HCT116 (cell line): ENCODE measurements at regions not wholly inside any gene's neighbourhood (a gene's known extent, or its start where the extent isn't known, plus 50 kb on each side); places are given as distances from the start of the nearest gene placed in this dataset.

Experiments used
- ATAC-seq: fragments of 200-7000 bp; cut with Tn5 transposase; 2 replicates; pipeline ENCODE4 v1.9.1; 2020; ENCODE audit warnings: mild to moderate bottlenecking, moderate library complexity
- BruUV-seq: library from RNA; stranded (reverse); fragments of 400-500 nt; replicated peaks from 2 replicates; lab custom pipeline; 2021; lab: Mats Ljungman, UMichigan
- CTCF ChIA-PET: fragments of 300-600 bp; sonication (Branson Sonifier 250); formaldehyde crosslinking; loops from one replicate; lab custom pipeline; 2021; ENCODE audit warnings: antibody characterized with exemption; lab: Charles Lee
- POLR2A ChIA-PET: fragments of 300-600, 350-600 bp; sonication (Branson Sonifier 250); formaldehyde crosslinking; loops from one replicate; lab custom pipeline; 2021; ENCODE audit warnings: antibody characterized with exemption; lab: Charles Lee
- RAD21 ChIA-PET, 2 experiments: fragments of 300-600 bp; sonication (Branson Sonifier 250); formaldehyde crosslinking; loops; one replicate each; lab custom pipeline; 2023; ENCODE audit warnings: low total read pairs in 2 of 2; ENCODE audit not compliant: uncharacterized antibody in 2 of 2, unreplicated experiment in 2 of 2, low non-redundant PET in 1 of 2; lab: Charles Lee
- DNase-seq: peaks from one replicate; pipeline ENCODE4 v3.0.0-alpha.2; 2010; ENCODE audit warnings: low read depth, low spot score
- H2AFZ ChIP-seq: fragments of 200-600 bp; shearing (Covaris generic), sonication (generic); 2 replicates; pipeline ENCODE4 v1.6.1; 2017; ENCODE audit warnings: low read depth, mixed run types, mixed read lengths, antibody characterized with exemption, low read length; ENCODE audit not compliant: poor library complexity, severe bottlenecking
- H3K27ac ChIP-seq: 2 replicates; pipeline ENCODE4 v1.5.1; 2012; ENCODE audit warnings: low read depth, low read length
- H3K27me3 ChIP-seq: fragments of 200-600 bp; sonication (generic); 2 replicates; pipeline ENCODE4 v1.6.1; 2016; ENCODE audit warnings: mixed run types, low read length, mixed read lengths; ENCODE audit not compliant: insufficient read depth
- H3K36me3 ChIP-seq, 2 experiments: fragments of 200-500 bp in 1 of 2; fragments of 200-600 bp in 1 of 2; sonication (Bioruptor generic) in 1 of 2; sonication (generic) in 1 of 2; 2 replicates each; pipeline versions ENCODE4 v1.5.1 to v1.6.1; 2014 to 2016; ENCODE audit warnings: low read length in 2 of 2, inconsistent platforms in 1 of 2, mixed read lengths in 1 of 2, mixed run types in 1 of 2; ENCODE audit not compliant: insufficient read depth in 2 of 2, control insufficient read depth in 1 of 2
- H3K4me1 ChIP-seq, 2 experiments: fragments of 200-600 bp in 1 of 2; sonication (generic) in 1 of 2; 2 replicates each; pipeline versions ENCODE4 v1.5.1 to v1.6.1; 2012 to 2017; ENCODE audit warnings: low read length in 2 of 2, inconsistent platforms in 1 of 2, mild to moderate bottlenecking in 1 of 2, mixed read lengths in 1 of 2, mixed run types in 1 of 2, moderate library complexity in 1 of 2; ENCODE audit not compliant: insufficient read depth in 2 of 2, control insufficient read depth in 1 of 2
- H3K4me2 ChIP-seq: fragments of 200-600 bp; sonication (generic); 2 replicates; pipeline ENCODE4 v1.6.1; 2017; ENCODE audit warnings: mixed run types, low read length, mixed read lengths
- H3K4me3 ChIP-seq, 2 experiments: fragments of 200-600 bp in 1 of 2; sonication (generic) in 1 of 2; replicated peaks in 1 of 2; 2 replicates each; pipeline ENCODE4 v1.5.1; 2011 to 2016; ENCODE audit warnings: low read length in 2 of 2, control low read depth in 1 of 2, low read depth in 1 of 2, mild to moderate bottlenecking in 1 of 2, mixed read lengths in 1 of 2, mixed run types in 1 of 2
- H3K79me2 ChIP-seq: fragments of 200-600 bp; sonication (generic); 2 replicates; pipeline ENCODE4 v1.6.1; 2017; ENCODE audit warnings: mild to moderate bottlenecking, mixed run types, low read length, moderate library complexity, mixed read lengths; ENCODE audit not compliant: insufficient read depth
- H3K9ac ChIP-seq: fragments of 200-600 bp; sonication (generic); 2 replicates; pipeline ENCODE4 v1.6.1; 2016; ENCODE audit warnings: low read length, mixed read lengths
- H3K9me2 ChIP-seq: fragments of 200-600 bp; sonication (generic), shearing (Covaris generic); 2 replicates; pipeline ENCODE4 v1.6.1; 2017; ENCODE audit warnings: mixed run types, mild to moderate bottlenecking, moderate library complexity; ENCODE audit not compliant: insufficient read depth
- H3K9me3 ChIP-seq, 2 experiments: fragments of 200-500 bp in 1 of 2; fragments of 200-600 bp in 1 of 2; sonication (Bioruptor generic) in 1 of 2; sonication (generic) in 1 of 2; 2 replicates each; pipeline ENCODE4 v1.6.1; 2014 to 2017; ENCODE audit warnings: low read length in 2 of 2, mixed read lengths in 2 of 2, inconsistent platforms in 1 of 2, low read depth in 1 of 2, mild to moderate bottlenecking in 1 of 2, mixed run types in 1 of 2, moderate library complexity in 1 of 2; ENCODE audit not compliant: control insufficient read depth in 1 of 2, insufficient read depth in 1 of 2
- H4K20me1 ChIP-seq: fragments of 200-600 bp; sonication (generic), shearing (Covaris generic); 2 replicates; pipeline ENCODE4 v1.6.1; 2017; ENCODE audit warnings: mixed run types, mild to moderate bottlenecking, moderate library complexity; ENCODE audit not compliant: insufficient read depth
- CBX3 ChIP-seq: IDR thresholded peaks from 2 replicates; pipeline ENCODE4 v1.6.1; 2012; ENCODE audit warnings: low read depth
- CEBPB ChIP-seq: IDR thresholded peaks from 2 replicates; pipeline ENCODE4 v1.6.1; 2012; ENCODE audit warnings: low read depth
- CTCF ChIP-seq, 3 experiments: fragments of 200-600 bp in 1 of 3; sonication (generic) in 1 of 3; IDR thresholded peaks in 2 of 3; conservative IDR thresholded peaks in 1 of 3; 2 replicates each; pipeline ENCODE4 v1.5.1; 2012 to 2017; ENCODE audit warnings: low read depth in 2 of 3, low read length in 2 of 3, antibody characterized with exemption in 1 of 3, borderline replicate concordance in 1 of 3, control low read depth in 1 of 3, mild to moderate bottlenecking in 1 of 3, mixed read lengths in 1 of 3, mixed run types in 1 of 3, moderate library complexity in 1 of 3; ENCODE audit not compliant: insufficient read depth in 1 of 3
- ELF1 ChIP-seq: IDR thresholded peaks from 2 replicates; pipeline ENCODE4 v1.6.1; 2012; ENCODE audit warnings: low read depth, borderline replicate concordance
- EZH2 ChIP-seq: fragments of 200-600 bp; sonication (generic); IDR thresholded peaks from 2 replicates; pipeline ENCODE4 v1.6.1; 2017; ENCODE audit warnings: antibody characterized with exemption, mixed run types
- FOSL1 ChIP-seq: IDR thresholded peaks from 2 replicates; pipeline ENCODE4 v1.6.1; 2012; ENCODE audit warnings: low read depth
- JUND ChIP-seq: IDR thresholded peaks from 2 replicates; pipeline ENCODE4 v1.6.1; 2012
- POLR2A ChIP-seq: IDR thresholded peaks from 2 replicates; pipeline ENCODE4 v1.7.0; 2011; ENCODE audit warnings: borderline replicate concordance; ENCODE audit not compliant: insufficient read depth, insufficient read length; ENCODE audit errors: extremely low read depth
- REST ChIP-seq: IDR thresholded peaks from 2 replicates; pipeline ENCODE4 v1.6.1; 2012; ENCODE audit warnings: low read depth
- SIN3A ChIP-seq: IDR thresholded peaks from 2 replicates; pipeline ENCODE4 v1.6.1; 2012; ENCODE audit warnings: low read depth
- SP1 ChIP-seq: IDR thresholded peaks from 2 replicates; pipeline ENCODE4 v1.6.1; 2012; ENCODE audit warnings: low read depth
- SRF ChIP-seq: IDR thresholded peaks from 2 replicates; pipeline ENCODE4 v1.6.1; 2012; ENCODE audit warnings: low read depth
- TCF7L2 ChIP-seq: IDR thresholded peaks from 2 replicates; pipeline ENCODE4 v1.7.0; 2011; ENCODE audit warnings: borderline replicate concordance, inconsistent platforms; ENCODE audit not compliant: insufficient read depth, insufficient read length; ENCODE audit errors: extremely low read depth
- ZBTB33 ChIP-seq: IDR thresholded peaks from 2 replicates; pipeline ENCODE4 v1.6.1; 2011; ENCODE audit warnings: mild to moderate bottlenecking, low read length, moderate library complexity; ENCODE audit not compliant: insufficient replicate concordance; ENCODE audit errors: extremely low read depth
- ZFX ChIP-seq: fragments of 450-650 bp; IDR thresholded peaks from 2 replicates; pipeline ENCODE4 v1.6.1; 2017
- ZNF274 ChIP-seq: fragments of 200-500 bp; sonication (Bioruptor generic); IDR thresholded peaks from 2 replicates; pipeline ENCODE4 v1.6.1; 2014; ENCODE audit warnings: mild to moderate bottlenecking, low read depth, low read length, inconsistent platforms
- intact Hi-C: fragments of 100-400 bp; cut with micrococcal nuclease; formaldehyde crosslinking; loops from 2 replicates; pipeline ENCODE4 v1.10.0; 2022
- TF ChIP-seq, protein P1 (sequence below): IDR thresholded peaks from 2 replicates; pipeline ENCODE4 v1.6.1; 2012

GRCh38 chr1:191530928-191531327 is 627.3 kb upstream of the RGS18 start:
- no peak for DNase-seq
- BruUV-seq: no TSS peak
- RAD21 ChIA-PET: no interaction called here

More at GRCh38 chr1:191530928-191531327, 627.3 kb upstream of the RGS18 start:
- ATAC-seq: no peak
- Histone ChIP-seq H2AFZ (no peak overlapping the region), H3K27ac (no peak overlapping the region), H3K36me3 (no peaks in the 10 kb centered on the region), H3K9ac (no peak overlapping the region), H3K27me3 (no peaks in the 10 kb centered on the region), H3K79me2 (no peaks in the 10 kb centered on the region), H3K9me3 (no peaks in the 10 kb centered on the region), H3K9me2 (no peaks in the 10 kb centered on the region), H3K4me3 (no peak overlapping the region), H3K4me2 (no peak overlapping the region), H3K4me1 (peaks cover 0 to 7% of the 10 kb centered on the region in 2 experiments; a peak in 1 of 4 replicates), H4K20me1 (no peaks in the 10 kb centered on the region)
- POLR2A ChIA-PET: no interaction called here
- CTCF ChIA-PET: no interaction called here
- no peak for TF ChIP-seq CBX3
- no peak for TF ChIP-seq SRF
- TF ChIP-seq ZBTB33: no peak
- TF ChIP-seq CEBPB: no peak
- no peak for TF ChIP-seq TCF7L2
- no peak for TF ChIP-seq ELF1
- no peak for TF ChIP-seq ZFX
- no peak for TF ChIP-seq SP1
- no peak for TF ChIP-seq EZH2
- TF ChIP-seq REST: no peak
- no peak for TF ChIP-seq ZNF274
- no peak for TF ChIP-seq FOSL1
- no peak for TF ChIP-seq POLR2A
- TF ChIP-seq, protein P1, sequence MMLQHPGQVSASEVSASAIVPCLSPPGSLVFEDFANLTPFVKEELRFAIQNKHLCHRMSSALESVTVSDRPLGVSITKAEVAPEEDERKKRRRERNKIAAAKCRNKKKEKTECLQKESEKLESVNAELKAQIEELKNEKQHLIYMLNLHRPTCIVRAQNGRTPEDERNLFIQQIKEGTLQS: no peak
- TF ChIP-seq JUND: no peak
- TF ChIP-seq SIN3A: no peak
- no peak for TF ChIP-seq CTCF (IDR thresholded peaks at IDR 0.05 in 2 of 3, conservative IDR thresholded peaks at IDR 0.05 in 1 of 3; ENCODE audit: borderline replicate concordance in 1 of 3, insufficient read depth in 1 of 3, low read depth in 2 of 3, low read length in 2 of 3)
- intact Hi-C loops: no loop called here
